Central memory CD8-positive, alpha-beta T cell (primary cell): ENCODE measurements at regions not wholly inside any gene's neighbourhood (a gene's known extent, or its start where the extent isn't known, plus 50 kb on each side); places are given as distances from the start of the nearest gene placed in this dataset.
"Not testable (repeated sequence)": the region's sequence is repeated elsewhere in the genome, so short reads cannot be mapped to it uniquely, and the experiment has no call there.

ENCODE experiments used
- ATAC-seq: fragments of 150-1000 bp; cut with Tn5 transposase; replicated peaks from 2 replicates; pipeline ENCODE4 v1.10.0; 2022; ENCODE audit warnings: mild to moderate bottlenecking, moderate FRiP score, moderate number of reproducible peaks; ENCODE audit not compliant: poor library complexity, severe bottlenecking; ENCODE audit errors: extremely low read depth
- DNase-seq, 2 donors: peaks; one replicate each; pipeline ENCODE4 v3.0.0; 2021; ENCODE audit warnings: low spot score in 2 of 2
- H3K27ac Mint-ChIP-seq: one replicate; pipeline ENCODE4 v1.8.0; 2022; ENCODE audit warnings: low read depth, mild to moderate bottlenecking, moderate library complexity, mixed read lengths
- H3K27me3 Mint-ChIP-seq: one replicate; pipeline ENCODE4 v1.8.0; 2022; ENCODE audit warnings: mixed read lengths
- H3K36me3 Mint-ChIP-seq: one replicate; pipeline ENCODE4 v1.8.0; 2022; ENCODE audit warnings: mild to moderate bottlenecking, moderate library complexity, mixed read lengths; ENCODE audit not compliant: insufficient read depth
- H3K4me1 Mint-ChIP-seq: one replicate; pipeline ENCODE4 v1.8.0; 2022; ENCODE audit warnings: mixed read lengths
- H3K4me3 Mint-ChIP-seq: one replicate; pipeline ENCODE4 v1.8.0; 2022; ENCODE audit warnings: mild to moderate bottlenecking, moderate library complexity, mixed read lengths
- H3K9me3 Mint-ChIP-seq: one replicate; pipeline ENCODE4 v1.8.0; 2022; ENCODE audit warnings: mixed read lengths

- H3K9me3 Mint-ChIP-seq: no peaks in the 10 kb centered on the region
- peaks cover 4% of the 10 kb centered on the region for H3K36me3 Mint-ChIP-seq
- H3K4me1 Mint-ChIP-seq: peaks cover 17% of the 10 kb centered on the region
- H3K4me3 Mint-ChIP-seq: no peak overlapping the region
- no peak for DNase-seq
- ATAC-seq: no peak
- H3K27ac Mint-ChIP-seq: no peak overlapping the region
- H3K27me3 Mint-ChIP-seq: no peaks in the 10 kb centered on the region
Measured at GRCh38 chr3:177451301-177451750, 254.0 kb upstream of the TBL1XR1 start.

- ATAC-seq: no peak
- no peaks in the 10 kb centered on the region for H3K27me3 Mint-ChIP-seq
- no peak overlapping the region for H3K4me3 Mint-ChIP-seq
- no peak overlapping the region for H3K27ac Mint-ChIP-seq
- no peak for DNase-seq
- peaks cover 4% of the 10 kb centered on the region for H3K36me3 Mint-ChIP-seq
- no peaks in the 10 kb centered on the region for H3K9me3 Mint-ChIP-seq
- H3K4me1 Mint-ChIP-seq: peaks cover 17% of the 10 kb centered on the region
Measured at GRCh38 chr3:177451864-177452830, 254.9 kb upstream of the TBL1XR1 start.

GRCh38 chr3:177452831-177453450 is 255.7 kb upstream of the TBL1XR1 start:
- Mint-ChIP-seq H3K27me3 (no peaks in the 10 kb centered on the region), H3K4me3 (no peak overlapping the region), H3K4me1 (peaks cover 17% of the 10 kb centered on the region), H3K36me3 (peaks cover 2% of the 10 kb centered on the region), H3K27ac (peak overlapping the region; percentile 80), H3K9me3 (no peaks in the 10 kb centered on the region)
- DNase-seq: no peak
- ATAC-seq: no peak

GRCh38 chr3:177453451-177453844 is 256.2 kb upstream of the TBL1XR1 start:
- Mint-ChIP-seq H3K9me3 (no peaks in the 10 kb centered on the region), H3K27me3 (no peaks in the 10 kb centered on the region), H3K4me3 (no peak overlapping the region), H3K27ac (peak overlapping the region; percentile 80), H3K36me3 (peaks cover 2% of the 10 kb centered on the region), H3K4me1 (peaks cover 12% of the 10 kb centered on the region)
- ATAC-seq: no peak
- no peak for DNase-seq

GRCh38 chr3:177457204-177457603 is 259.9 kb upstream of the TBL1XR1 start:
- not testable (repeated sequence) for H3K27me3 Mint-ChIP-seq, H3K4me3 Mint-ChIP-seq, DNase-seq, H3K27ac Mint-ChIP-seq, H3K9me3 Mint-ChIP-seq, ATAC-seq, H3K36me3 Mint-ChIP-seq, H3K4me1 Mint-ChIP-seq

GRCh38 chr3:177459401-177459800 is 262.1 kb upstream of the TBL1XR1 start:
- Mint-ChIP-seq H3K36me3 (no peaks in the 10 kb centered on the region), H3K9me3 (no peaks in the 10 kb centered on the region), H3K4me1 (peaks cover 4% of the 10 kb centered on the region), H3K27ac (no peak overlapping the region), H3K27me3 (no peaks in the 10 kb centered on the region), H3K4me3 (no peak overlapping the region)
- ATAC-seq (no peak), DNase-seq (no peak)

GRCh38 chr3:177460047-177460446 is 262.8 kb upstream of the TBL1XR1 start:
- Mint-ChIP-seq H3K4me3 (no peak overlapping the region), H3K27me3 (no peaks in the 10 kb centered on the region), H3K27ac (no peak overlapping the region), H3K9me3 (no peaks in the 10 kb centered on the region), H3K36me3 (no peaks in the 10 kb centered on the region), H3K4me1 (peaks cover 5% of the 10 kb centered on the region)
- DNase-seq: no peak
- no peak for ATAC-seq

GRCh38 chr3:177461765-177462164 is 264.5 kb upstream of the TBL1XR1 start:
- no peaks in the 10 kb centered on the region for H3K27me3 Mint-ChIP-seq
- no peaks in the 10 kb centered on the region for H3K9me3 Mint-ChIP-seq

GRCh38 chr3:177463341-177463740 is 266.1 kb upstream of the TBL1XR1 start:
- not testable (repeated sequence) for H3K9me3 Mint-ChIP-seq, DNase-seq, ATAC-seq, H3K4me3 Mint-ChIP-seq, H3K27ac Mint-ChIP-seq, H3K4me1 Mint-ChIP-seq, H3K27me3 Mint-ChIP-seq, H3K36me3 Mint-ChIP-seq

More at GRCh38 chr3:177461765-177462164, 264.5 kb upstream of the TBL1XR1 start:
- DNase-seq (no peak), ATAC-seq (no peak)
- H3K4me3 Mint-ChIP-seq: no peak overlapping the region
- H3K4me1 Mint-ChIP-seq: peaks cover 5% of the 10 kb centered on the region
- no peak overlapping the region for H3K27ac Mint-ChIP-seq
- H3K36me3 Mint-ChIP-seq: no peaks in the 10 kb centered on the region

- DNase-seq (no peak), ATAC-seq (no peak)
- Mint-ChIP-seq H3K27me3 (no peaks in the 10 kb centered on the region), H3K27ac (no peak overlapping the region), H3K36me3 (no peaks in the 10 kb centered on the region), H3K9me3 (no peaks in the 10 kb centered on the region), H3K4me1 (peaks cover 5% of the 10 kb centered on the region), H3K4me3 (no peak overlapping the region)
Measured at GRCh38 chr3:177463863-177464262, 266.6 kb upstream of the TBL1XR1 start.

GRCh38 chr3:177464392-177465256 is 267.3 kb upstream of the TBL1XR1 start:
- no peak for DNase-seq
- ATAC-seq: no peak
- H3K36me3 Mint-ChIP-seq: no peaks in the 10 kb centered on the region
- no peaks in the 10 kb centered on the region for H3K9me3 Mint-ChIP-seq
- no peak overlapping the region for H3K4me3 Mint-ChIP-seq
- no peaks in the 10 kb centered on the region for H3K27me3 Mint-ChIP-seq
- peaks cover 5% of the 10 kb centered on the region for H3K4me1 Mint-ChIP-seq
- H3K27ac Mint-ChIP-seq: no peak overlapping the region

GRCh38 chr3:177465257-177465642 is 268.0 kb upstream of the TBL1XR1 start:
- no peak overlapping the region for H3K4me3 Mint-ChIP-seq
- no peak for ATAC-seq
- no peaks in the 10 kb centered on the region for H3K9me3 Mint-ChIP-seq
- no peaks in the 10 kb centered on the region for H3K36me3 Mint-ChIP-seq
- H3K27ac Mint-ChIP-seq: no peak overlapping the region
- no peak for DNase-seq
- H3K27me3 Mint-ChIP-seq: no peaks in the 10 kb centered on the region
- peaks cover 5% of the 10 kb centered on the region for H3K4me1 Mint-ChIP-seq
